ENCODE measurements at regions not wholly inside any gene's neighbourhood (a gene's known extent, or its start where the extent isn't known, plus 50 kb on each side); places are given as distances from the start of the nearest gene placed in this dataset.

- peaks cover 4% of the 10 kb centered on the region for H3K9me3 ChIP-seq (ENCODE audit: control insufficient read depth, low read depth, low read length)
- no peaks in the 10 kb centered on the region for H3K4me1 ChIP-seq (ENCODE audit: control insufficient read depth, insufficient read depth, low read length)
- H3K27ac ChIP-seq (ENCODE audit: low read length), result no peak overlapping the region
- H3K4me3 ChIP-seq (ENCODE audit: low read length), result no peak overlapping the region
- H3K27me3 ChIP-seq (ENCODE audit: control insufficient read depth, insufficient read depth, low read length), result no peaks in the 10 kb centered on the region
- WGBS (ENCODE audit: insufficient coverage, low lambda C conversion rate), result 40% methylated on average over 1 of the region's 4 CpGs
- H3K36me3 ChIP-seq (ENCODE audit: control insufficient read depth, insufficient read depth, low read length), result no peaks in the 10 kb centered on the region
- DNase-seq, result no peak
Measured at GRCh38 chr18:3388980-3389379, 61.0 kb upstream of the TGIF1 start.

- no CpG with 5 or more reads among the region's 3 CpGs for WGBS (ENCODE audit: insufficient coverage, low lambda C conversion rate)
- H3K36me3 ChIP-seq (ENCODE audit: control insufficient read depth, insufficient read depth, low read length), result no peaks in the 10 kb centered on the region
Measured at GRCh38 chr18:3389977-3390376, 60.0 kb upstream of the TGIF1 start.

DNA sequence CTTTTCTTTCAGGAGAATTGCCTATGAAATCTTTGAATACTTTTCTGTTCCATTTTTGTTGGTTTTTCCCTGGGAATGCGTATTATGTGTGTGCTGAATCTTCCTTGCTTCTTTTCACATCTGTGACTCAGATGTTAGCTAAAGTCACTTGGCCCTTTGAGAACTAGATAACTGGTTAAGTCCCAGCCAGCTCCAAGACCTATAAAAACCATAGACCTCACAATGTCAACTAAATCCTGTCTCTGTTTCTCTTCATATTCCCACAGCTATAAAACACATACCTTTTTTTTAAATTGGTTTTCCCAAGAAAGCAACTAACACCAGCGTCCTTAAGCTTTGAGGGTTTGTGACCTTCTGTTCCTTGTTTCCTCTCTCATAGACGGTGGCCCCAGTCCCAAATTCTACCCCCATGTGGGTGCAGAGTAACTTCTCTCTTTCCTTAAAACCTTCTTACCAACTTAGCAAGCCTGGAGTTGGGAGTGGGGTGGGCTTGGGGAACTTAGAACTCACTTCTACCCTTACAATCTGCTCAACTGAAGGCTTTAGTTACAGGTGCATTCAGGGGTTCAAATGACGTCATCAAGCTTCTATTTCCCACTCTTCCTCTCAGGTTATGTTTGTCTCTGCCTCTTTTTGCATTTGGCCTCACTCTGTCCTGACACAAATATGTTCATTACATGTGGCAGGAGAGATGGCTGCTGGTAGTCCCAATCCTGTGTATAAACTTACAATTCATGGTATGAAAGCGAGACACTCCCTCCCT lies 58.1 kb upstream of the TGIF1 start:
- H3K4me1 ChIP-seq (ENCODE audit: control insufficient read depth, insufficient read depth, low read length), result no peaks in the 10 kb centered on the region
- no peaks in the 10 kb centered on the region for H3K27me3 ChIP-seq (ENCODE audit: control insufficient read depth, insufficient read depth, low read length)
- peaks cover 6% of the 10 kb centered on the region for H3K9me3 ChIP-seq (ENCODE audit: control insufficient read depth, low read depth, low read length)
- H3K36me3 ChIP-seq (ENCODE audit: control insufficient read depth, insufficient read depth, low read length), result no peaks in the 10 kb centered on the region
- H3K4me3 ChIP-seq (ENCODE audit: low read length), result no peak overlapping the region
- no peak overlapping the region for H3K27ac ChIP-seq (ENCODE audit: low read length)
- WGBS (ENCODE audit: insufficient coverage, low lambda C conversion rate), result 100% methylated on average over 2 of the region's 5 CpGs
- no peak for DNase-seq

More at GRCh38 chr18:3389977-3390376, 60.0 kb upstream of the TGIF1 start:
- Histone ChIP-seq H3K27me3 (ENCODE audit: control insufficient read depth, insufficient read depth, low read length) (no peaks in the 10 kb centered on the region), H3K27ac (ENCODE audit: low read length) (no peak overlapping the region), H3K4me1 (ENCODE audit: control insufficient read depth, insufficient read depth, low read length) (no peaks in the 10 kb centered on the region), H3K9me3 (ENCODE audit: control insufficient read depth, low read depth, low read length) (peaks cover 6% of the 10 kb centered on the region), H3K4me3 (ENCODE audit: low read length) (no peak overlapping the region)
- no peak for DNase-seq

- Histone ChIP-seq H3K27ac (ENCODE audit: low read length) (no peak overlapping the region), H3K4me3 (ENCODE audit: low read length) (no peak overlapping the region), H3K4me1 (ENCODE audit: control insufficient read depth, insufficient read depth, low read length) (no peaks in the 10 kb centered on the region), H3K36me3 (ENCODE audit: control insufficient read depth, insufficient read depth, low read length) (no peaks in the 10 kb centered on the region), H3K9me3 (ENCODE audit: control insufficient read depth, low read depth, low read length) (peaks cover 6% of the 10 kb centered on the region), H3K27me3 (ENCODE audit: control insufficient read depth, insufficient read depth, low read length) (no peaks in the 10 kb centered on the region)
- DNase-seq, result no peak
- no CpG with 5 or more reads among the region's 2 CpGs for WGBS (ENCODE audit: insufficient coverage, low lambda C conversion rate)
Measured at GRCh38 chr18:3392467-3392855, 57.5 kb upstream of the TGIF1 start.

DNA sequence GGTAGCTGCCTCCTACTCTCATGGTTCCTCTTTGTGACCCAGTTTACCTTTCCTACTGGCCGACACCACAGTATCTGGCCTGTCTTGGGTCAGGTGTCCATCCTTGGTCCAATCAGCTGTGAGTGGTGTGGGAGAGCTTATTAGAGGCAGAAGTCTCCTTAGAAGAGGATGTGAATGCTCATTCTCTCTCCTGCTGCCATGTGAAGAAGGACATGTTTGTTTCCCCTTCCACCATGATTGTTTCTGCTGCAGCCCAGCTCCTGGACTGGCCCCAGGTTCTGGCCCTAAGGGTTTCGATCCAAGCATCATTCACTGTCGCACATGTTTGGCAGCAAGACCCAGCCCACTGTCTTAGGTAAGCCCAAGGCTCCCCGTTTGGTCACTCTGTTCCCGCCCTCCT lies 55.3 kb upstream of the TGIF1 start:
- no CpG with 5 or more reads among the region's 5 CpGs for WGBS (ENCODE audit: insufficient coverage, low lambda C conversion rate)
- Histone ChIP-seq H3K27me3 (ENCODE audit: control insufficient read depth, insufficient read depth, low read length) (no peaks in the 10 kb centered on the region), H3K9me3 (ENCODE audit: control insufficient read depth, low read depth, low read length) (peaks cover 6% of the 10 kb centered on the region)

DNA sequence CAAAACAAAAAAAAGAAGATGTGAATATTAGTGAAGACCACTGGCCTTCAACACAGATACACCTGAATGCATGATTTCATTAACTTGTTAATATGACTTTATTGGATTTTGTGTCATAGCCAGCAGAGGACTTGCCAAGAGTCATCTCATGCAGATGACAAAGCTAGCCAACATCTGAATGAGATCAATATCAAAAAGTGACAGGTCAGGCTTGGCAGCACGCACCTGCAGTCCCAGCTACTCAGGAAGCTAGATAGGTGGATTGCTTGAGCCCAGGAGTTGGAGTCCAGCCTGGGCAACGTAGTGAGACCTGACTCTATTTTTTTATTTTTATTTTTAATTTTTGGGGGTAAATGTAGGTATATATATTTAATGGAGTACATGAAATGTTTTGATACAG lies 54.5 kb upstream of the TGIF1 start:
- no peak for DNase-seq
- Histone ChIP-seq H3K27ac (ENCODE audit: low read length) (no peak overlapping the region), H3K36me3 (ENCODE audit: control insufficient read depth, insufficient read depth, low read length) (no peaks in the 10 kb centered on the region), H3K4me1 (ENCODE audit: control insufficient read depth, insufficient read depth, low read length) (no peaks in the 10 kb centered on the region), H3K4me3 (ENCODE audit: low read length) (no peak overlapping the region), H3K27me3 (ENCODE audit: control insufficient read depth, insufficient read depth, low read length) (no peaks in the 10 kb centered on the region), H3K9me3 (ENCODE audit: control insufficient read depth, low read depth, low read length) (peaks cover 2% of the 10 kb centered on the region)
- no CpG with 5 or more reads among the region's 2 CpGs for WGBS (ENCODE audit: insufficient coverage, low lambda C conversion rate)

More for the DNA sequence above, 55.3 kb upstream of the TGIF1 start:
- H3K4me1 ChIP-seq (ENCODE audit: control insufficient read depth, insufficient read depth, low read length), result no peaks in the 10 kb centered on the region
- no peak overlapping the region for H3K27ac ChIP-seq (ENCODE audit: low read length)
- no peak overlapping the region for H3K4me3 ChIP-seq (ENCODE audit: low read length)
- DNase-seq, result no peak
- H3K36me3 ChIP-seq (ENCODE audit: control insufficient read depth, insufficient read depth, low read length), result no peaks in the 10 kb centered on the region

DNA sequence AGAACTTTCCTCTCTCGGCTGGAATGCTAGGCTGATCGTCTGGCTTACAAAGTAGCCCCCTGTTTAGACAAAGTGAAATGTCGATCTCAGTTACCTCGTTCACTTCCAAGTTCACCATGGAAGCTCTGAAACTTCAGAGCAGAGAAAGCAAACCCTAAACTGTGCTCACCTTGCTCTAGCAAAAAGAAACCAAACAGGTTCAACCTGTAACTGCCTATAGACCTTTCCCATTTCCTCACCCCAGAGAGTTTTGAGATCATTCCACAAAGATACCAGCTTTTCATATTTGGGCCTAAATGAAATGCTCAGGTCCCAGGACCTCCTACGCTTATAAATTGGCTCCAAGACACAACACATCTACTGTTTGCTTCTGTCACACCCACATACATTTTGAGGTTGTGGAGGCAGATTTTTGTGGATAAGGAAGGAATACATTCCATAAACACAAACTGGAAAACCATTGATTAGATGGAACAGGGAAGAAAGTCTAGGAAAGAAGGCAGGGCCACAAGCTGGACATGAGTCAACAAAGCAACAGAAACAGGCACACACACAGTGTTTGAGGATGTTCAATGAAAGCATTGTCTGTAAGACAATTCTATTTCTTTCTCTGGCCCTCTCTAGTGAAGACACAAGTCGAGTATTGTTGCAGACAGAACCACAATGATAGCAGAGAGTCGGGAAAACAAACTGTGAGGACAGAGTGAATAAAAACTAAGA lies 52.8 kb upstream of the TGIF1 start:
- no peak for DNase-seq
- Histone ChIP-seq H3K27me3 (ENCODE audit: control insufficient read depth, insufficient read depth, low read length) (no peaks in the 10 kb centered on the region), H3K36me3 (ENCODE audit: control insufficient read depth, insufficient read depth, low read length) (no peaks in the 10 kb centered on the region), H3K4me1 (ENCODE audit: control insufficient read depth, insufficient read depth, low read length) (no peaks in the 10 kb centered on the region), H3K27ac (ENCODE audit: low read length) (no peak overlapping the region), H3K9me3 (ENCODE audit: control insufficient read depth, low read depth, low read length) (peaks cover 5% of the 10 kb centered on the region), H3K4me3 (ENCODE audit: low read length) (no peak overlapping the region)
- 66% methylated on average over 2 of the region's 7 CpGs for WGBS (ENCODE audit: insufficient coverage, low lambda C conversion rate)

DNA sequence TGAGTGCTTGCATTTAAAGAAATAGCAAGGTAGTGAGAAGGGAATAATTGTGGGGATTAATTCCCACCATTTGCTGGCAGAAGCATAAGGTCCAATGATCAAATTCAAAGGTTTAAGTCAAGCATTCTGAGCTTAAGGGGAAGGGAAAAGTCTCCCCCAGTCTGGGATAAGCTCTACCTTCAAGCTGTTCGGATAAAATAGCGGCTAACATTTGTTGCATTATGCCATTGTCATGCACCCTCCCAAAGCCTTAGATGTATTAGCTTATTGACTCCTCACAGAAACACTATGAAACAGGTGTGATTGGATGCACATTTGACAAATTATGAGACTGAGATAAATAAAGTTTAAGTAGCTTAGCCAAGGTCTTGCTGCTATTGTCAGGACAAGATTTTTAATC lies 52.2 kb upstream of the TGIF1 start:
- Histone ChIP-seq H3K4me3 (ENCODE audit: low read length) (no peak overlapping the region), H3K27me3 (ENCODE audit: control insufficient read depth, insufficient read depth, low read length) (no peaks in the 10 kb centered on the region), H3K9me3 (ENCODE audit: control insufficient read depth, low read depth, low read length) (peaks cover 5% of the 10 kb centered on the region), H3K27ac (ENCODE audit: low read length) (no peak overlapping the region), H3K36me3 (ENCODE audit: control insufficient read depth, insufficient read depth, low read length) (no peaks in the 10 kb centered on the region), H3K4me1 (ENCODE audit: control insufficient read depth, insufficient read depth, low read length) (no peaks in the 10 kb centered on the region)
- WGBS (ENCODE audit: insufficient coverage, low lambda C conversion rate), result no CpG with 5 or more reads among the region's 2 CpGs
- no peak for DNase-seq

Measured in large intestine (tissue), 3 donors.